GM10266 (cell line): ENCODE measurements at regions not wholly inside any gene's neighbourhood (a gene's known extent, or its start where the extent isn't known, plus 50 kb on each side); places are given as distances from the start of the nearest gene placed in this dataset.
"Not testable (repeated sequence)": the region's sequence is repeated elsewhere in the genome, so short reads cannot be mapped to it uniquely, and the experiment has no call there.

ENCODE experiments used
- DNase-seq: peaks from one replicate; pipeline ENCODE4 v3.0.0; 2012; ENCODE audit errors: extremely low spot score
- TF ChIP-seq, protein P1 (sequence below): IDR thresholded peaks from 2 replicates; pipeline ENCODE4 v1.5.1; 2012; ENCODE audit warnings: mild to moderate bottlenecking, low read depth; ENCODE audit not compliant: control insufficient read depth, insufficient read depth; ENCODE audit errors: missing control alignments

- no peak for DNase-seq
- TF ChIP-seq, protein P1, sequence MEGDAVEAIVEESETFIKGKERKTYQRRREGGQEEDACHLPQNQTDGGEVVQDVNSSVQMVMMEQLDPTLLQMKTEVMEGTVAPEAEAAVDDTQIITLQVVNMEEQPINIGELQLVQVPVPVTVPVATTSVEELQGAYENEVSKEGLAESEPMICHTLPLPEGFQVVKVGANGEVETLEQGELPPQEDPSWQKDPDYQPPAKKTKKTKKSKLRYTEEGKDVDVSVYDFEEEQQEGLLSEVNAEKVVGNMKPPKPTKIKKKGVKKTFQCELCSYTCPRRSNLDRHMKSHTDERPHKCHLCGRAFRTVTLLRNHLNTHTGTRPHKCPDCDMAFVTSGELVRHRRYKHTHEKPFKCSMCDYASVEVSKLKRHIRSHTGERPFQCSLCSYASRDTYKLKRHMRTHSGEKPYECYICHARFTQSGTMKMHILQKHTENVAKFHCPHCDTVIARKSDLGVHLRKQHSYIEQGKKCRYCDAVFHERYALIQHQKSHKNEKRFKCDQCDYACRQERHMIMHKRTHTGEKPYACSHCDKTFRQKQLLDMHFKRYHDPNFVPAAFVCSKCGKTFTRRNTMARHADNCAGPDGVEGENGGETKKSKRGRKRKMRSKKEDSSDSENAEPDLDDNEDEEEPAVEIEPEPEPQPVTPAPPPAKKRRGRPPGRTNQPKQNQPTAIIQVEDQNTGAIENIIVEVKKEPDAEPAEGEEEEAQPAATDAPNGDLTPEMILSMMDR, result no peak
These were observed 163.0 kb upstream of the TSC22D1 start for GRCh38 chr13:44739120-44739519.

DNA sequence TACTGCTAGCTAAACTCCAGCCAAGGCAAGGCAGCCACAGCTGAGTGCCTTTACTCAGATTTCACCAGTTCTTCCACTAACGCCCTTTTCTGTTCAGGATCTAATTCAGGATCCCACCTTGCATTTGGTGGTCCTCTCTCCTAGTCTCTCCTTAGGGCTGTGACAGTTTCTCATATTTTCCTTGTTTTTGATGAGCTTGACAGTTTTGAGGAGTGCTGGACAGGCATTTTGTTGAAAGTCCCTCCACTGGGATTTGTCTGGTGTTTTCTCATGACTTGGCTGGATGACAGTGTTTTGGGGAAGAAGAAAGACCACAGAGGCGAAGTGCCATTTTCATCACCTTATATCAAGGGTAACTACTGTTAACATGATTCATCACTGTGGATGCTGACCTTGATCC lies 162.3 kb upstream of the TSC22D1 start:
- TF ChIP-seq, protein P1, result no peak

DNA sequence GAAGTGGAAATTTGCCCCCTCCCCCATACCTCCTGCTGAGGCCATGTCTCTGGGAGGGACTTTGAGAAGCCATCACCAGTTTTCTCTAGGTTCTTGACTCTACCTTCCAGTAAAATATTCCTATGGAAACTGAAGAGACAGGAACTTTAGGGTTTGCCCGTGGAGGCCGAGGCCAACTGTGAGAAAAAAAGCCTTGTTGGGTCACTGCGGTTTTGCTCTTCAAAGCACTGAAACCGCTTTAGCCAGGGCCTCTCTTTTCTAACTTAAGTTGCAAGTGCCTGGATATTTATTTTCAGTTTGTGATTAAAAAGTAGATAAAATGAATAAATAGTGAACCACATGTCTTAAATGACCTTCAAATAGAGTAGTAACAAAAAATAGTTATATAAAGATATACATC lies 159.7 kb upstream of the TSC22D1 start:
- TF ChIP-seq, protein P1, result no peak
- no peak for DNase-seq

More for the DNA sequence above, 162.3 kb upstream of the TSC22D1 start:
- DNase-seq, result no peak

DNA sequence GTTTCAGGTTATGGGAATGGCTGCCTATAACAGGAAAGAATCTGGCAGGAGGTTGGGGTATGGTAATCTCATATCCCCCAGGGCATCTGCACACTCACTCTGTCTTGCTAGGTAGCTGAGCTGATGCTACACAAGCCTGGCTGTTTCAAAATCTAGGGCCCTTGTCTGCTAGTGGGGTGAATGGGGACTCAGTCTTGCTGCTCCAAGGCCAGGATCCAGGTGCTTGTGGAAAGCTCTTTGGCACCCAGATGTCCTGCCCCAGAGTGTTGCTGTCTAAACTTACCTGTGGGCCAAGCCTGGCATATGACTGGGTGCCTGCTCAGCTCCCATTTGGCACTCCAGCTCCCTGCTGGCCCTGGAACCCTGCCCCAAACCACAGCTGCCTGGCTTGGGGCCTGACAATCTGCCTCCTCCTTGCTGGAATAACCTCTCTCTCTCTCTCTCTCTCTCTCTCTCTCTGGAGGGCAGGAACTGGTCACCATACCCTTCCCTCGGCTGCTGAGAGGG lies 158.1 kb upstream of the TSC22D1 start:
- TF ChIP-seq, protein P1, result no peak
- DNase-seq, result no peak

DNA sequence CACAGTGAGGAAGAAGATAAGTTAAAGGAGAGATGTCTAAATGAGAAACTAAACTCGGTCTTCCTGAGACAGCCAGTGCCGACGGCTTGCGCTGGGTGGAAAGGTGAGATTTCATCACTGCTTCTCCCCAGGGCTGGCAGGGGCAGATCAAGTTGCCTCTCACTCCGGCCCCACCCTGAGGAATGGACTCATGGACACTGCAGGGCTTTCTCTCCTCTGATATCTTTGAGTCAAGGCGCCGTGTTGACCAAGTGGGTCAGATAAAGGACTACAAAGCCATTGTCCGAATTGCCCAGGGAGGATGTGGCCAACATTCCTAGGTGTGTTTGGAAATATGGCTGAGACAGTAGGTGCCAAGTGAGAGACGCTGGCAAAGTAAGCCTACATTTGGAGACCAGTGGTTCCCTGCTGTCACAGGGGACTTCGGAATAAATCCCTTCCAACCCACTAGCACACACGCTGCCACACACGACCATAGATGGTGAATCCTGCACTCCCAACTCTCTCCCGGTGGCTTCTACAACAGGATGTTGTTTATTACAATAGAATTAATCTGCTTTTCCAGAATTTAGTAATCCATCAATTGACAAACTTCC lies 156.5 kb upstream of the TSC22D1 start:
- TF ChIP-seq, protein P1, result no peak
- no peak for DNase-seq

- TF ChIP-seq, protein P1, result no peak
- DNase-seq, result no peak
These were observed 154.7 kb upstream of the TSC22D1 start for GRCh38 chr13:44730851-44731250.

GRCh38 chr13:44730099-44730498 lies 154.0 kb upstream of the TSC22D1 start:
- no peak for DNase-seq
- TF ChIP-seq, protein P1, result no peak

- DNase-seq, result not testable (repeated sequence)
These were observed 151.5 kb upstream of the TSC22D1 start for GRCh38 chr13:44727591-44727990.
